SK-N-SH (cell line): ENCODE measurements at regions not wholly inside any gene's neighbourhood (a gene's known extent, or its start where the extent isn't known, plus 50 kb on each side); places are given as distances from the start of the nearest gene placed in this dataset.

Source experiments
- EP300 ChIP-seq, 2 experiments: IDR thresholded peaks; 2 replicates each; pipeline versions ENCODE4 v1.4.0 to v1.6.1; 2012; ENCODE audit warnings: borderline replicate concordance in 1 of 2, low read depth in 1 of 2, low read length in 1 of 2
- GATA2 ChIP-seq: sonication (generic); formaldehyde crosslinking; IDR thresholded peaks from 2 replicates; pipeline ENCODE4 v1.5.0; 2020; ENCODE audit warnings: mild to moderate bottlenecking, missing genetic modification reagents
- JUND ChIP-seq: IDR thresholded peaks from 2 replicates; pipeline ENCODE4 v1.4.0; 2012
- MEF2A ChIP-seq: IDR thresholded peaks from 2 replicates; pipeline ENCODE4 v1.4.0; 2012; ENCODE audit warnings: low read depth, borderline replicate concordance
- MXI1 ChIP-seq: IDR thresholded peaks from 2 replicates; pipeline ENCODE4 v1.6.1; 2012; ENCODE audit warnings: mild to moderate bottlenecking, low read depth, low read length, improper control_type of control experiment
- NFIC ChIP-seq: IDR thresholded peaks from 2 replicates; pipeline ENCODE4 v1.4.0; 2012; ENCODE audit warnings: borderline replicate concordance
- POLR2AphosphoS5 ChIP-seq: IDR thresholded peaks from 2 replicates; pipeline ENCODE4 v1.6.1; 2012; ENCODE audit warnings: low read depth, low read length
- TAF1 ChIP-seq: IDR thresholded peaks from 2 replicates; pipeline ENCODE4 v1.6.1; 2012; ENCODE audit warnings: low read depth, mild to moderate bottlenecking, low read length, moderate library complexity, borderline replicate concordance
- TF ChIP-seq, protein P1 (sequence below): IDR thresholded peaks from 2 replicates; pipeline ENCODE4 v1.4.0; 2012; ENCODE audit warnings: low read depth, borderline replicate concordance
- TF ChIP-seq, protein P2 (sequence below): fragments of 200-600 bp; sonication (generic); IDR thresholded peaks from 2 replicates; pipeline ENCODE4 v1.6.1; 2017; ENCODE audit warnings: antibody characterized with exemption, mild to moderate bottlenecking, moderate library complexity
- TF ChIP-seq, protein P3 (sequence below): fragments of 150-350 bp; IDR thresholded peaks from 2 replicates; pipeline ENCODE4 v1.6.1; 2017; ENCODE audit warnings: antibody characterized with exemption, low read length, low read depth, borderline replicate concordance
- TF ChIP-seq, protein P4 (sequence below): IDR thresholded peaks from 2 replicates; pipeline ENCODE4; 2012
- TF ChIP-seq, protein P5 (sequence below): IDR thresholded peaks from 2 replicates; pipeline ENCODE4 v1.6.1; 2012; ENCODE audit warnings: mild to moderate bottlenecking, low read depth, low read length, moderate library complexity
- TF ChIP-seq, protein P6 (sequence below): IDR thresholded peaks from 2 replicates; pipeline ENCODE4 v1.4.0; 2012; ENCODE audit warnings: low read depth

DNA sequence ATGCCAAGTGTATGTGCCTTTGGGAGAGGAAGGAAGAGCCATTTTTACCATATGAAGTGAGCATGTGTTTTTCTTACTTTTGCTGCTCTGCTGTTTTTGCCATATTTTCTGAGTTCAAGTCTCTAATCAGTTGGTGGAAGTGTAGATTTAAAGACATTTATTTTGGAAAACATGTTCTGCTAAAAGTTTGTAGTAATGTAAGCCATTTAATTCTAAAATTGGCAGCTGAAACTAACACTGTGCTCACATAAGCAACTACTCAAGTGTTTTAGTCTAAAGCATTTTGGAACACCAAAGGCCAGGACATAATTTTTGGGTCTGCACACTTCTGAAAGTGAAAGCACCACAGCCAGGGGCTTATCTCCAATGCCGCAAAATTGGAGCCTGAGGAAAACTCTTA is 363.4 kb upstream of the ZNF608 start:
- TF ChIP-seq GATA2 (CRISPR knock-in tag): no peak
- TF ChIP-seq, protein P1, sequence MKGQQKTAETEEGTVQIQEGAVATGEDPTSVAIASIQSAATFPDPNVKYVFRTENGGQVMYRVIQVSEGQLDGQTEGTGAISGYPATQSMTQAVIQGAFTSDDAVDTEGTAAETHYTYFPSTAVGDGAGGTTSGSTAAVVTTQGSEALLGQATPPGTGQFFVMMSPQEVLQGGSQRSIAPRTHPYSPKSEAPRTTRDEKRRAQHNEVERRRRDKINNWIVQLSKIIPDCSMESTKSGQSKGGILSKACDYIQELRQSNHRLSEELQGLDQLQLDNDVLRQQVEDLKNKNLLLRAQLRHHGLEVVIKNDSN: no peak
- TF ChIP-seq, protein P2, sequence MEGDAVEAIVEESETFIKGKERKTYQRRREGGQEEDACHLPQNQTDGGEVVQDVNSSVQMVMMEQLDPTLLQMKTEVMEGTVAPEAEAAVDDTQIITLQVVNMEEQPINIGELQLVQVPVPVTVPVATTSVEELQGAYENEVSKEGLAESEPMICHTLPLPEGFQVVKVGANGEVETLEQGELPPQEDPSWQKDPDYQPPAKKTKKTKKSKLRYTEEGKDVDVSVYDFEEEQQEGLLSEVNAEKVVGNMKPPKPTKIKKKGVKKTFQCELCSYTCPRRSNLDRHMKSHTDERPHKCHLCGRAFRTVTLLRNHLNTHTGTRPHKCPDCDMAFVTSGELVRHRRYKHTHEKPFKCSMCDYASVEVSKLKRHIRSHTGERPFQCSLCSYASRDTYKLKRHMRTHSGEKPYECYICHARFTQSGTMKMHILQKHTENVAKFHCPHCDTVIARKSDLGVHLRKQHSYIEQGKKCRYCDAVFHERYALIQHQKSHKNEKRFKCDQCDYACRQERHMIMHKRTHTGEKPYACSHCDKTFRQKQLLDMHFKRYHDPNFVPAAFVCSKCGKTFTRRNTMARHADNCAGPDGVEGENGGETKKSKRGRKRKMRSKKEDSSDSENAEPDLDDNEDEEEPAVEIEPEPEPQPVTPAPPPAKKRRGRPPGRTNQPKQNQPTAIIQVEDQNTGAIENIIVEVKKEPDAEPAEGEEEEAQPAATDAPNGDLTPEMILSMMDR: no peak
- no peak for TF ChIP-seq POLR2AphosphoS5
- TF ChIP-seq, protein P3, sequence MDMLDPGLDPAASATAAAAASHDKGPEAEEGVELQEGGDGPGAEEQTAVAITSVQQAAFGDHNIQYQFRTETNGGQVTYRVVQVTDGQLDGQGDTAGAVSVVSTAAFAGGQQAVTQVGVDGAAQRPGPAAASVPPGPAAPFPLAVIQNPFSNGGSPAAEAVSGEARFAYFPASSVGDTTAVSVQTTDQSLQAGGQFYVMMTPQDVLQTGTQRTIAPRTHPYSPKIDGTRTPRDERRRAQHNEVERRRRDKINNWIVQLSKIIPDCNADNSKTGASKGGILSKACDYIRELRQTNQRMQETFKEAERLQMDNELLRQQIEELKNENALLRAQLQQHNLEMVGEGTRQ: no peak
- no peak for TF ChIP-seq EP300 (IDR thresholded peaks at IDR 0.05; ENCODE audit: borderline replicate concordance in 1 of 2, low read depth in 1 of 2, low read length in 1 of 2)
- no peak for TF ChIP-seq MEF2A
- TF ChIP-seq, protein P4, sequence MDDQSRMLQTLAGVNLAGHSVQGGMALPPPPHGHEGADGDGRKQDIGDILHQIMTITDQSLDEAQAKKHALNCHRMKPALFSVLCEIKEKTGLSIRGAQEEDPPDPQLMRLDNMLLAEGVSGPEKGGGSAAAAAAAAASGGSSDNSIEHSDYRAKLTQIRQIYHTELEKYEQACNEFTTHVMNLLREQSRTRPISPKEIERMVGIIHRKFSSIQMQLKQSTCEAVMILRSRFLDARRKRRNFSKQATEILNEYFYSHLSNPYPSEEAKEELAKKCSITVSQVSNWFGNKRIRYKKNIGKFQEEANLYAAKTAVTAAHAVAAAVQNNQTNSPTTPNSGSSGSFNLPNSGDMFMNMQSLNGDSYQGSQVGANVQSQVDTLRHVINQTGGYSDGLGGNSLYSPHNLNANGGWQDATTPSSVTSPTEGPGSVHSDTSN: no peak
- TF ChIP-seq MXI1: no peak
- no peak for TF ChIP-seq TAF1
- TF ChIP-seq, protein P5, sequence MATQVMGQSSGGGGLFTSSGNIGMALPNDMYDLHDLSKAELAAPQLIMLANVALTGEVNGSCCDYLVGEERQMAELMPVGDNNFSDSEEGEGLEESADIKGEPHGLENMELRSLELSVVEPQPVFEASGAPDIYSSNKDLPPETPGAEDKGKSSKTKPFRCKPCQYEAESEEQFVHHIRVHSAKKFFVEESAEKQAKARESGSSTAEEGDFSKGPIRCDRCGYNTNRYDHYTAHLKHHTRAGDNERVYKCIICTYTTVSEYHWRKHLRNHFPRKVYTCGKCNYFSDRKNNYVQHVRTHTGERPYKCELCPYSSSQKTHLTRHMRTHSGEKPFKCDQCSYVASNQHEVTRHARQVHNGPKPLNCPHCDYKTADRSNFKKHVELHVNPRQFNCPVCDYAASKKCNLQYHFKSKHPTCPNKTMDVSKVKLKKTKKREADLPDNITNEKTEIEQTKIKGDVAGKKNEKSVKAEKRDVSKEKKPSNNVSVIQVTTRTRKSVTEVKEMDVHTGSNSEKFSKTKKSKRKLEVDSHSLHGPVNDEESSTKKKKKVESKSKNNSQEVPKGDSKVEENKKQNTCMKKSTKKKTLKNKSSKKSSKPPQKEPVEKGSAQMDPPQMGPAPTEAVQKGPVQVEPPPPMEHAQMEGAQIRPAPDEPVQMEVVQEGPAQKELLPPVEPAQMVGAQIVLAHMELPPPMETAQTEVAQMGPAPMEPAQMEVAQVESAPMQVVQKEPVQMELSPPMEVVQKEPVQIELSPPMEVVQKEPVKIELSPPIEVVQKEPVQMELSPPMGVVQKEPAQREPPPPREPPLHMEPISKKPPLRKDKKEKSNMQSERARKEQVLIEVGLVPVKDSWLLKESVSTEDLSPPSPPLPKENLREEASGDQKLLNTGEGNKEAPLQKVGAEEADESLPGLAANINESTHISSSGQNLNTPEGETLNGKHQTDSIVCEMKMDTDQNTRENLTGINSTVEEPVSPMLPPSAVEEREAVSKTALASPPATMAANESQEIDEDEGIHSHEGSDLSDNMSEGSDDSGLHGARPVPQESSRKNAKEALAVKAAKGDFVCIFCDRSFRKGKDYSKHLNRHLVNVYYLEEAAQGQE: no peak
- TF ChIP-seq, protein P6, sequence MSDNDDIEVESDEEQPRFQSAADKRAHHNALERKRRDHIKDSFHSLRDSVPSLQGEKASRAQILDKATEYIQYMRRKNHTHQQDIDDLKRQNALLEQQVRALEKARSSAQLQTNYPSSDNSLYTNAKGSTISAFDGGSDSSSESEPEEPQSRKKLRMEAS: no peak
- no peak for TF ChIP-seq NFIC
- no peak for TF ChIP-seq JUND
